Calu3 (cell line): ENCODE measurements at regions not wholly inside any gene's neighbourhood (a gene's known extent, or its start where the extent isn't known, plus 50 kb on each side); places are given as distances from the start of the nearest gene placed in this dataset.

Source experiments
- BruUV-seq: library from RNA; stranded (reverse); fragments of 400-500 nt; replicated peaks from 2 replicates; lab custom pipeline; 2021; lab: Mats Ljungman, UMichigan
- CTCF ChIA-PET: fragments of 300-600 bp; sonication (Branson Sonifier 250); formaldehyde crosslinking; loops from one replicate; lab custom pipeline; 2022; ENCODE audit warnings: antibody characterized with exemption; lab: Charles Lee
- DNase-seq: peaks from one replicate; pipeline ENCODE4 v3.0.0; 2022
- H3K27ac Mint-ChIP-seq: one replicate; pipeline ENCODE4 v1.8.0; 2022; ENCODE audit warnings: mixed read lengths; ENCODE audit not compliant: unreplicated experiment
- H3K27me3 Mint-ChIP-seq: one replicate; pipeline ENCODE4 v1.8.0; 2022; ENCODE audit warnings: mixed read lengths; ENCODE audit not compliant: unreplicated experiment
- H3K36me3 Mint-ChIP-seq: one replicate; pipeline ENCODE4 v1.8.0; 2022; ENCODE audit warnings: mild to moderate bottlenecking, moderate library complexity, mixed read lengths; ENCODE audit not compliant: insufficient read depth, unreplicated experiment
- H3K4me1 Mint-ChIP-seq: one replicate; pipeline ENCODE4 v1.8.0; 2022; ENCODE audit warnings: mild to moderate bottlenecking, low read depth, mixed read lengths; ENCODE audit not compliant: unreplicated experiment
- H3K4me3 Mint-ChIP-seq: one replicate; pipeline ENCODE4 v1.8.0; 2022; ENCODE audit warnings: mild to moderate bottlenecking, low read depth, moderate library complexity, mixed read lengths; ENCODE audit not compliant: unreplicated experiment
- H3K9me3 Mint-ChIP-seq: one replicate; pipeline ENCODE4 v1.8.0; 2022; ENCODE audit warnings: low read depth, mixed read lengths; ENCODE audit not compliant: unreplicated experiment
- intact Hi-C: fragments of 100-400 bp; cut with micrococcal nuclease; formaldehyde crosslinking; loops from one replicate; pipeline ENCODE4 v1.10.0; 2022; ENCODE audit not compliant: unreplicated experiment
- TF ChIP-seq, protein P1 (sequence below): fragments of 200-600 bp; IDR thresholded peaks from one replicate; pipeline ENCODE4 v1.8.0; 2022; ENCODE audit warnings: antibody characterized with exemption; ENCODE audit not compliant: unreplicated experiment

DNA sequence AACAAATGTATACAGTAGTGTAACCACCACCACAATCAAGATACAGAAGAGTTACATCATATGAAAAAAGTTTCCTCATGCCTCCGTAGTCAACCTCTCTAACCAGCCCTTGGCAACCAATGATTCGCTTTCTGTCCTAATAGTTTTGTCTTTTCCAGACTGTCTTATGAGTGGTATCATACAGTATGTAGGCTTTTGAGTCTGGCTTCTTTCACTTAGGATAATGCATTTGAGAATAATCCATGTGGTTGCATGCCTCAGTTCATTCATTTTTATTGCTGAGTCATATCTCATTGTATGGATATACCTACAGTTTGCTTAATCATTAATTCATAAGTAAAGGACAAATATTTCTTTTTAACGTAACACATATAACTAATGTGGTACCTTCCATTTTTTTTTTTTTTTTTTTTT lies 86.4 kb upstream of the RIPOR2 start:
- Mint-ChIP-seq H3K36me3 (no peaks in the 10 kb centered on the region), H3K27ac (no peak overlapping the region), H3K9me3 (no peaks in the 10 kb centered on the region), H3K4me1 (peaks cover 9% of the 10 kb centered on the region), H3K4me3 (no peak overlapping the region), H3K27me3 (no peaks in the 10 kb centered on the region)
- intact Hi-C loops: no loop called here
- DNase-seq: no peak
- CTCF ChIA-PET: no interaction called here
- BruUV-seq: no TSS peak
- TF ChIP-seq, protein P1, sequence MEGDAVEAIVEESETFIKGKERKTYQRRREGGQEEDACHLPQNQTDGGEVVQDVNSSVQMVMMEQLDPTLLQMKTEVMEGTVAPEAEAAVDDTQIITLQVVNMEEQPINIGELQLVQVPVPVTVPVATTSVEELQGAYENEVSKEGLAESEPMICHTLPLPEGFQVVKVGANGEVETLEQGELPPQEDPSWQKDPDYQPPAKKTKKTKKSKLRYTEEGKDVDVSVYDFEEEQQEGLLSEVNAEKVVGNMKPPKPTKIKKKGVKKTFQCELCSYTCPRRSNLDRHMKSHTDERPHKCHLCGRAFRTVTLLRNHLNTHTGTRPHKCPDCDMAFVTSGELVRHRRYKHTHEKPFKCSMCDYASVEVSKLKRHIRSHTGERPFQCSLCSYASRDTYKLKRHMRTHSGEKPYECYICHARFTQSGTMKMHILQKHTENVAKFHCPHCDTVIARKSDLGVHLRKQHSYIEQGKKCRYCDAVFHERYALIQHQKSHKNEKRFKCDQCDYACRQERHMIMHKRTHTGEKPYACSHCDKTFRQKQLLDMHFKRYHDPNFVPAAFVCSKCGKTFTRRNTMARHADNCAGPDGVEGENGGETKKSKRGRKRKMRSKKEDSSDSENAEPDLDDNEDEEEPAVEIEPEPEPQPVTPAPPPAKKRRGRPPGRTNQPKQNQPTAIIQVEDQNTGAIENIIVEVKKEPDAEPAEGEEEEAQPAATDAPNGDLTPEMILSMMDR: no peak

DNA sequence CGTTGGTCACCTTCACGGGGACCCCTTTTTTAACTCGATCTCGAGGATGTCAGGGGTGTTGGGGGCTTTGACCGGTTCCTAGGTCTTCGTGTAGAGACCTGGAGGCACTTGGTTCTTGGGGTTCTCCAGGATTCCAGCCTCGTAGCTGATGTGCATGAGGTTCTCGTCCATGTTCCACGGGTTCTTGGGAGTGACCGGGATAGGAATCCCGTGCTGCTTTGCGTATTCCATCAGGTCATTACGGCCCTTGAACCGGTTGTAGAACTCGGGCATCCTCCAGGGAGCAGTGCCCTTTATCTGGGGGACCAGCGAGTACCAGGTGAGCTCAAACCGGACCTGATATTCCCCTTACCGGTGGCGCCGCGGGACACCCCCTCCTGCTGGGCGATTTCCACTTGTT lies 88.0 kb upstream of the RIPOR2 start:
- TF ChIP-seq, protein P1: no peak
- BruUV-seq: no TSS peak
- H3K4me3 Mint-ChIP-seq: no peak overlapping the region
- H3K4me1 Mint-ChIP-seq: no peaks in the 10 kb centered on the region
- intact Hi-C loops: no loop called here
- no peak for DNase-seq
- CTCF ChIA-PET: no interaction called here
- H3K27ac Mint-ChIP-seq: no peak overlapping the region
- H3K36me3 Mint-ChIP-seq: no peaks in the 10 kb centered on the region
- H3K9me3 Mint-ChIP-seq: no peaks in the 10 kb centered on the region
- H3K27me3 Mint-ChIP-seq: no peaks in the 10 kb centered on the region

DNA sequence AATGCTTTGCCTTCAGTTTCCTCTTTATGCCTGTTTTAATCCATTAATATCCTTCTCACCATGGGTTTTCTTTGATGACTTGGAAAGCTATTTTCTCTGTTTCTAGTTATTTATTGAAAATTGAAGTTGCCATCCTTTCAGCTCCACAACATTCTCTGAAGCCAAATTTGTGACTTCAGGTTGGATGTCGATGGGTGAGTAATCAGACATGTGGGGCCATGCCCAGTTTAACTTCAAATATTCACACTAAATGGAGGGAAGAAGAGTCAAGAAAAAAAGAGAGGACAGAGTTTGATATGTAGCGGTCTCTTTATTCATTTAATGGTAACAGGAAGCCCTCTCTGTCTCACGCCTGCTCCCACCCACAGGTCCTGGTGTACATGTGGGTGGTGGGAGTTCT lies 89.1 kb upstream of the RIPOR2 start:
- CTCF ChIA-PET: interaction anchor here (0.7 to 1.9 kb wide), 3 partner anchors 33 to 510 kb away, joined by 3 to 5 read pairs (median 4); no protein-coding TSS in a partner anchor
- TF ChIP-seq, protein P1: no peak
- H3K27ac Mint-ChIP-seq: no peak overlapping the region
- H3K27me3 Mint-ChIP-seq: no peaks in the 10 kb centered on the region
- H3K4me1 Mint-ChIP-seq: no peaks in the 10 kb centered on the region
- H3K4me3 Mint-ChIP-seq: no peak overlapping the region
- intact Hi-C loops: no loop called here
- DNase-seq: no peak
- no peaks in the 10 kb centered on the region for H3K9me3 Mint-ChIP-seq
- no peaks in the 10 kb centered on the region for H3K36me3 Mint-ChIP-seq
- BruUV-seq: no TSS peak

DNA sequence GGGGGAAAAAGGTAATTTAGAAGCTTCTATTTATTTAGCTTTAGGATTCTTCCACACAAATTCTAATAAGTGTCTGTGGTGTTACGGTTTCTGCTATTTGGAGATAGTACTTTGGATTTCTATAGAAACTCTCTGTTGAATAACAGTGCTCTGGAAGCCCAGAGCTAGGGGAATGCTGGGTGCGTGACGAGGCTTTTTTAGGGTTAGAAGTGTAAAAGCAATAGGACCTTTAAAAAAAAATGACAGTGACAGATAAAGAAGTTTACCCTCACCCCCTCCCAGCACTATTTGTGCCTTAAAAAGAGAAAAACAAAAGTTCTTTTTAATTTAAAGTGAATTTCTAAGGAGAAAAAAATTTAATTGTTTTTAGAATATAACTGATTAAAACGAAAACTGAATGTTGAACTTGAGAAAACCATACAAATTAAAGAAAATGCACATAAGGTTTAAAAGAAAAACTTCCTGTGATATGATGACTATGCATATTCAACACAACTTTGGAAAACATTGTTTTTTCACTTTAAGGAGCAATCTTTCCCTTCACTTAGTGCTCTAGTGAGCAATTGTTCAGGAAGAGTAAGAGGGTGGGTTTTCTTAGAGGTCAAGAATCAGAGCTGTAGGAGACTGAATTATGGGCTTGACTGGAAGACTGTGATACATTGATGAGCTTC lies 89.6 kb upstream of the RIPOR2 start:
- no peaks in the 10 kb centered on the region for H3K27me3 Mint-ChIP-seq
- intact Hi-C loops: no loop called here
- H3K27ac Mint-ChIP-seq: no peak overlapping the region
- TF ChIP-seq, protein P1: no peak
- DNase-seq: no peak
- CTCF ChIA-PET: interaction anchor here (0.6 to 4.3 kb wide), 8 partner anchors 8 to 510 kb away, joined by 3 to 22 read pairs (median 4); no protein-coding TSS in a partner anchor
- no peak overlapping the region for H3K4me3 Mint-ChIP-seq
- H3K9me3 Mint-ChIP-seq: no peaks in the 10 kb centered on the region
- BruUV-seq: no TSS peak
- H3K36me3 Mint-ChIP-seq: no peaks in the 10 kb centered on the region
- no peaks in the 10 kb centered on the region for H3K4me1 Mint-ChIP-seq
